ENCODE measurements at regions not wholly inside any gene's neighbourhood (a gene's known extent, or its start where the extent isn't known, plus 50 kb on each side); places are given as distances from the start of the nearest gene placed in this dataset.

- DNase-seq, result no peak
Observed at GRCh38 chr16:56087626-56088025, 103.7 kb upstream of the GNAO1 start.

GRCh38 chr16:56081371-56081770, 109.9 kb upstream of the GNAO1 start:
- DNase-seq, result no peak

- no peak for DNase-seq
Observed at GRCh38 chr16:56075732-56076388, 115.4 kb upstream of the GNAO1 start.

GRCh38 chr16:56073508-56073907, 117.8 kb upstream of the GNAO1 start:
- DNase-seq, result no peak

- DNase-seq, result no peak
Observed at GRCh38 chr16:56072096-56072495, 119.2 kb upstream of the GNAO1 start.

- DNase-seq, result no peak
Observed at GRCh38 chr16:56068816-56069215, 122.5 kb upstream of the GNAO1 start.

- DNase-seq, result no peak
Observed at GRCh38 chr16:56068314-56068713, 123.0 kb upstream of the GNAO1 start.

- DNase-seq, result no peak
Observed at GRCh38 chr16:56067406-56067805, 123.9 kb upstream of the GNAO1 start.

GRCh38 chr16:56066617-56067016, 124.7 kb upstream of the GNAO1 start:
- no peak for DNase-seq

GRCh38 chr16:56063111-56063510, 128.2 kb upstream of the GNAO1 start:
- no peak for DNase-seq

- DNase-seq, result peak; percentile 1
Observed at GRCh38 chr16:56057151-56057550, 134.1 kb upstream of the GNAO1 start.

GRCh38 chr16:56050916-56051315, 140.4 kb upstream of the GNAO1 start:
- no peak for DNase-seq

- DNase-seq, result peak; percentile 92
Observed at GRCh38 chr16:56048425-56049105, 142.7 kb upstream of the GNAO1 start.

- DNase-seq, result no peak
Observed at GRCh38 chr16:56047307-56048234, 143.7 kb upstream of the GNAO1 start.

GRCh38 chr16:56042416-56042815, 148.9 kb upstream of the GNAO1 start:
- DNase-seq, result no peak

GRCh38 chr16:56041556-56042140, 149.6 kb upstream of the GNAO1 start:
- no peak for DNase-seq

- DNase-seq, result no peak
Observed at GRCh38 chr16:56038564-56039098, 152.7 kb upstream of the GNAO1 start.

GRCh38 chr16:56032072-56032471, 156.9 kb upstream of the CES5A start:
- no peak for DNase-seq

- no peak for DNase-seq
Observed at GRCh38 chr16:56029026-56029425, 153.9 kb upstream of the CES5A start.

- no peak for DNase-seq
Observed at GRCh38 chr16:56022818-56023217, 147.6 kb upstream of the CES5A start.

- DNase-seq, result no peak
Observed at GRCh38 chr16:56019274-56019673, 144.1 kb upstream of the CES5A start.

GRCh38 chr16:56013962-56014552, 138.9 kb upstream of the CES5A start:
- DNase-seq, result peak; percentile 49

GRCh38 chr16:56012482-56012811, 137.3 kb upstream of the CES5A start:
- no peak for DNase-seq

Measured in MV-4-11 (cell line).